HUES6 (cell line): ENCODE measurements at regions not wholly inside any gene's neighbourhood (a gene's known extent, or its start where the extent isn't known, plus 50 kb on each side); places are given as distances from the start of the nearest gene placed in this dataset.

Experiments
- H3K27ac ChIP-seq: 2 replicates; pipeline ENCODE4 v1.7.0; 2013; ENCODE audit warnings: low read depth, mild to moderate bottlenecking, low read length, inconsistent platforms
- H3K27me3 ChIP-seq: 2 replicates; pipeline ENCODE4 v1.6.1; 2013; ENCODE audit warnings: low read length; ENCODE audit not compliant: control insufficient read depth, insufficient read depth
- H3K36me3 ChIP-seq: 2 replicates; pipeline ENCODE4 v1.6.1; 2013; ENCODE audit warnings: low read length; ENCODE audit not compliant: control insufficient read depth, insufficient read depth
- H3K4me1 ChIP-seq: 2 replicates; pipeline ENCODE4 v1.6.1; 2013; ENCODE audit warnings: low read length; ENCODE audit not compliant: control insufficient read depth, insufficient read depth
- H3K4me3 ChIP-seq: 2 replicates; pipeline ENCODE4 v1.5.1; 2013; ENCODE audit warnings: low read depth, low read length
- H3K9ac ChIP-seq: one replicate; pipeline ENCODE4 v1.6.1; 2013; ENCODE audit warnings: mild to moderate bottlenecking, low read length
- H3K9me3 ChIP-seq: 2 replicates; pipeline ENCODE4 v1.6.1; 2013; ENCODE audit warnings: low read depth, low read length; ENCODE audit not compliant: control insufficient read depth, insufficient read depth

- Histone ChIP-seq H3K27me3 (no peaks in the 10 kb centered on the region), H3K36me3 (no peaks in the 10 kb centered on the region), H3K9me3 (0 out of 2 replicates have a peak, but pooled peaks cover 8% of the 10 kb centered on the region), H3K9ac (no peak overlapping the region), H3K27ac (no peak overlapping the region), H3K4me1 (no peaks in the 10 kb centered on the region), H3K4me3 (no peak overlapping the region)
Measured at GRCh38 chr10:109517748-109518147, 405.6 kb downstream of the XPNPEP1 start.

GRCh38 chr10:109504401-109504800 lies 418.9 kb downstream of the XPNPEP1 start:
- Histone ChIP-seq H3K9ac (no peak overlapping the region), H3K4me1 (no peaks in the 10 kb centered on the region), H3K27me3 (no peaks in the 10 kb centered on the region), H3K36me3 (no peaks in the 10 kb centered on the region), H3K4me3 (no peak overlapping the region), H3K9me3 (peaks cover 19% of the 10 kb centered on the region), H3K27ac (no peak overlapping the region)

GRCh38 chr10:109487691-109488090 lies 435.6 kb downstream of the XPNPEP1 start:
- Histone ChIP-seq H3K27me3 (no peaks in the 10 kb centered on the region), H3K4me1 (no peaks in the 10 kb centered on the region), H3K9me3 (no peaks in the 10 kb centered on the region), H3K27ac (no peak overlapping the region), H3K36me3 (no peaks in the 10 kb centered on the region), H3K4me3 (no peak overlapping the region), H3K9ac (no peak overlapping the region)

GRCh38 chr10:109480836-109481235 lies 442.5 kb downstream of the XPNPEP1 start:
- Histone ChIP-seq H3K27me3 (no peaks in the 10 kb centered on the region), H3K4me1 (no peaks in the 10 kb centered on the region), H3K4me3 (no peak overlapping the region), H3K9ac (no peak overlapping the region), H3K36me3 (no peaks in the 10 kb centered on the region), H3K9me3 (no peaks in the 10 kb centered on the region), H3K27ac (no peak overlapping the region)

- Histone ChIP-seq H3K4me3 (no peak overlapping the region), H3K9ac (no peak overlapping the region), H3K27me3 (no peaks in the 10 kb centered on the region), H3K36me3 (no peaks in the 10 kb centered on the region), H3K9me3 (no peaks in the 10 kb centered on the region), H3K4me1 (peaks cover 3% of the 10 kb centered on the region; the same call in 1 of the 2 replicates), H3K27ac (no peak overlapping the region)
Measured at GRCh38 chr10:109475711-109476421, 447.4 kb downstream of the XPNPEP1 start.

- no peaks in the 10 kb centered on the region for H3K36me3 ChIP-seq
- no peak overlapping the region for H3K9ac ChIP-seq
- H3K27me3 ChIP-seq: no peaks in the 10 kb centered on the region
- H3K9me3 ChIP-seq: no peaks in the 10 kb centered on the region
- H3K27ac ChIP-seq: no peak overlapping the region
- H3K4me1 ChIP-seq: peaks cover 3% of the 10 kb centered on the region; the same call in 1 of the 2 replicates
- H3K4me3 ChIP-seq: no peak overlapping the region
Measured at GRCh38 chr10:109474812-109475211, 448.5 kb downstream of the XPNPEP1 start.

GRCh38 chr10:109474261-109474660 lies 449.1 kb downstream of the XPNPEP1 start:
- peaks cover 3% of the 10 kb centered on the region; the same call in 1 of the 2 replicates for H3K4me1 ChIP-seq
- no peaks in the 10 kb centered on the region for H3K9me3 ChIP-seq
- no peak overlapping the region for H3K27ac ChIP-seq
- H3K36me3 ChIP-seq: no peaks in the 10 kb centered on the region
- no peak overlapping the region for H3K4me3 ChIP-seq
- no peak overlapping the region for H3K9ac ChIP-seq
- H3K27me3 ChIP-seq: no peaks in the 10 kb centered on the region

GRCh38 chr10:109467551-109467950 lies 455.8 kb downstream of the XPNPEP1 start:
- no peaks in the 10 kb centered on the region for H3K27me3 ChIP-seq
- no peaks in the 10 kb centered on the region for H3K4me1 ChIP-seq
- no peak overlapping the region for H3K4me3 ChIP-seq
- no peaks in the 10 kb centered on the region for H3K36me3 ChIP-seq
- no peak overlapping the region for H3K27ac ChIP-seq
- no peak overlapping the region for H3K9ac ChIP-seq
- no peaks in the 10 kb centered on the region for H3K9me3 ChIP-seq

GRCh38 chr10:109464949-109465348 lies 458.4 kb downstream of the XPNPEP1 start:
- Histone ChIP-seq H3K4me1 (no peaks in the 10 kb centered on the region), H3K4me3 (no peak overlapping the region), H3K36me3 (no peaks in the 10 kb centered on the region), H3K9me3 (no peaks in the 10 kb centered on the region), H3K27ac (no peak overlapping the region), H3K9ac (no peak overlapping the region), H3K27me3 (0 out of 2 replicates have a peak, but pooled peaks cover 8% of the 10 kb centered on the region)

GRCh38 chr10:109457302-109457638 lies 466.0 kb downstream of the XPNPEP1 start:
- H3K27ac ChIP-seq: no peak overlapping the region
- H3K4me1 ChIP-seq: peaks cover 9% of the 10 kb centered on the region
- H3K36me3 ChIP-seq: no peaks in the 10 kb centered on the region
- peak overlapping the region; percentile 75 for H3K4me3 ChIP-seq
- peaks cover 63% of the 10 kb centered on the region for H3K27me3 ChIP-seq
- peak overlapping the region; percentile 54 for H3K9ac ChIP-seq
- H3K9me3 ChIP-seq: peaks cover 4% of the 10 kb centered on the region; the same call in 1 of the 2 replicates

- Histone ChIP-seq H3K9me3 (peaks cover 4% of the 10 kb centered on the region; the same call in 1 of the 2 replicates), H3K4me3 (peak overlapping the region; percentile 75), H3K36me3 (no peaks in the 10 kb centered on the region), H3K27ac (no peak overlapping the region), H3K27me3 (peaks cover 63% of the 10 kb centered on the region), H3K9ac (peak overlapping the region; percentile 54), H3K4me1 (peaks cover 9% of the 10 kb centered on the region)
Measured at GRCh38 chr10:109456566-109457301, 466.6 kb downstream of the XPNPEP1 start.
